Thyroid gland (tissue), 4 donors: ENCODE measurements at regions not wholly inside any gene's neighbourhood (a gene's known extent, or its start where the extent isn't known, plus 50 kb on each side); places are given as distances from the start of the nearest gene placed in this dataset.

ENCODE experiments used
- CTCF ChIP-seq, 6 experiments: fragments of 200-600 bp in 3 of 6; fragments of 450-650 bp in 3 of 6; sonication (generic) in 3 of 6; IDR thresholded peaks; one replicate each; pipeline ENCODE4 v1.5.1; 2016 to 2019; ENCODE audit warnings: antibody characterized with exemption in 6 of 6, mild to moderate bottlenecking in 2 of 6, inconsistent platforms in 1 of 6, moderate library complexity in 1 of 6
- POLR2A ChIP-seq, 2 donors: fragments of 450-650 bp; IDR thresholded peaks; one replicate each; pipeline ENCODE4 v1.6.1; 2017; ENCODE audit warnings: antibody characterized with exemption in 2 of 2, mild to moderate bottlenecking in 2 of 2, moderate library complexity in 1 of 2

- no peak for TF ChIP-seq CTCF (IDR thresholded peaks at IDR 0.05)
- TF ChIP-seq POLR2A (IDR thresholded peaks at IDR 0.05): no peak
These were observed 726.0 kb upstream of the GJE1 start for GRCh38 chr6:141406761-141407160.
